HCT116 (cell line): ENCODE measurements at regions not wholly inside any gene's neighbourhood (a gene's known extent, or its start where the extent isn't known, plus 50 kb on each side); places are given as distances from the start of the nearest gene placed in this dataset.

Experiments
- ATAC-seq: fragments of 200-7000 bp; cut with Tn5 transposase; 2 replicates; pipeline ENCODE4 v1.9.1; 2020; ENCODE audit warnings: mild to moderate bottlenecking, moderate library complexity
- BruUV-seq: library from RNA; stranded (reverse); fragments of 400-500 nt; replicated peaks from 2 replicates; lab custom pipeline; 2021; lab: Mats Ljungman, UMichigan
- CTCF ChIA-PET: fragments of 300-600 bp; sonication (Branson Sonifier 250); formaldehyde crosslinking; loops from one replicate; lab custom pipeline; 2021; ENCODE audit warnings: antibody characterized with exemption; lab: Charles Lee
- POLR2A ChIA-PET: fragments of 300-600, 350-600 bp; sonication (Branson Sonifier 250); formaldehyde crosslinking; loops from one replicate; lab custom pipeline; 2021; ENCODE audit warnings: antibody characterized with exemption; lab: Charles Lee
- RAD21 ChIA-PET, 2 experiments: fragments of 300-600 bp; sonication (Branson Sonifier 250); formaldehyde crosslinking; loops; one replicate each; lab custom pipeline; 2023; ENCODE audit warnings: low total read pairs in 2 of 2; ENCODE audit not compliant: uncharacterized antibody in 2 of 2, unreplicated experiment in 2 of 2, low non-redundant PET in 1 of 2; lab: Charles Lee
- DNase-seq: peaks from one replicate; pipeline ENCODE4 v3.0.0-alpha.2; 2010; ENCODE audit warnings: low read depth, low spot score
- H2AFZ ChIP-seq: fragments of 200-600 bp; shearing (Covaris generic), sonication (generic); 2 replicates; pipeline ENCODE4 v1.6.1; 2017; ENCODE audit warnings: low read depth, mixed run types, mixed read lengths, antibody characterized with exemption, low read length; ENCODE audit not compliant: poor library complexity, severe bottlenecking
- H3K27ac ChIP-seq: 2 replicates; pipeline ENCODE4 v1.5.1; 2012; ENCODE audit warnings: low read depth, low read length
- H3K27me3 ChIP-seq: fragments of 200-600 bp; sonication (generic); 2 replicates; pipeline ENCODE4 v1.6.1; 2016; ENCODE audit warnings: mixed run types, low read length, mixed read lengths; ENCODE audit not compliant: insufficient read depth
- H3K36me3 ChIP-seq, 2 experiments: fragments of 200-500 bp in 1 of 2; fragments of 200-600 bp in 1 of 2; sonication (Bioruptor generic) in 1 of 2; sonication (generic) in 1 of 2; 2 replicates each; pipeline versions ENCODE4 v1.5.1 to v1.6.1; 2014 to 2016; ENCODE audit warnings: low read length in 2 of 2, inconsistent platforms in 1 of 2, mixed read lengths in 1 of 2, mixed run types in 1 of 2; ENCODE audit not compliant: insufficient read depth in 2 of 2, control insufficient read depth in 1 of 2
- H3K4me1 ChIP-seq, 2 experiments: fragments of 200-600 bp in 1 of 2; sonication (generic) in 1 of 2; 2 replicates each; pipeline versions ENCODE4 v1.5.1 to v1.6.1; 2012 to 2017; ENCODE audit warnings: low read length in 2 of 2, inconsistent platforms in 1 of 2, mild to moderate bottlenecking in 1 of 2, mixed read lengths in 1 of 2, mixed run types in 1 of 2, moderate library complexity in 1 of 2; ENCODE audit not compliant: insufficient read depth in 2 of 2, control insufficient read depth in 1 of 2
- H3K4me2 ChIP-seq: fragments of 200-600 bp; sonication (generic); 2 replicates; pipeline ENCODE4 v1.6.1; 2017; ENCODE audit warnings: mixed run types, low read length, mixed read lengths
- H3K4me3 ChIP-seq, 2 experiments: fragments of 200-600 bp in 1 of 2; sonication (generic) in 1 of 2; replicated peaks in 1 of 2; 2 replicates each; pipeline ENCODE4 v1.5.1; 2011 to 2016; ENCODE audit warnings: low read length in 2 of 2, control low read depth in 1 of 2, low read depth in 1 of 2, mild to moderate bottlenecking in 1 of 2, mixed read lengths in 1 of 2, mixed run types in 1 of 2
- H3K79me2 ChIP-seq: fragments of 200-600 bp; sonication (generic); 2 replicates; pipeline ENCODE4 v1.6.1; 2017; ENCODE audit warnings: mild to moderate bottlenecking, mixed run types, low read length, moderate library complexity, mixed read lengths; ENCODE audit not compliant: insufficient read depth
- H3K9ac ChIP-seq: fragments of 200-600 bp; sonication (generic); 2 replicates; pipeline ENCODE4 v1.6.1; 2016; ENCODE audit warnings: low read length, mixed read lengths
- H3K9me2 ChIP-seq: fragments of 200-600 bp; sonication (generic), shearing (Covaris generic); 2 replicates; pipeline ENCODE4 v1.6.1; 2017; ENCODE audit warnings: mixed run types, mild to moderate bottlenecking, moderate library complexity; ENCODE audit not compliant: insufficient read depth
- H3K9me3 ChIP-seq, 2 experiments: fragments of 200-500 bp in 1 of 2; fragments of 200-600 bp in 1 of 2; sonication (Bioruptor generic) in 1 of 2; sonication (generic) in 1 of 2; 2 replicates each; pipeline ENCODE4 v1.6.1; 2014 to 2017; ENCODE audit warnings: low read length in 2 of 2, mixed read lengths in 2 of 2, inconsistent platforms in 1 of 2, low read depth in 1 of 2, mild to moderate bottlenecking in 1 of 2, mixed run types in 1 of 2, moderate library complexity in 1 of 2; ENCODE audit not compliant: control insufficient read depth in 1 of 2, insufficient read depth in 1 of 2
- H4K20me1 ChIP-seq: fragments of 200-600 bp; sonication (generic), shearing (Covaris generic); 2 replicates; pipeline ENCODE4 v1.6.1; 2017; ENCODE audit warnings: mixed run types, mild to moderate bottlenecking, moderate library complexity; ENCODE audit not compliant: insufficient read depth
- CEBPB ChIP-seq: IDR thresholded peaks from 2 replicates; pipeline ENCODE4 v1.6.1; 2012; ENCODE audit warnings: low read depth
- EGR1 ChIP-seq: IDR thresholded peaks from 2 replicates; pipeline ENCODE4 v1.6.1; 2012; ENCODE audit warnings: low read depth
- EZH2 ChIP-seq: fragments of 200-600 bp; sonication (generic); IDR thresholded peaks from 2 replicates; pipeline ENCODE4 v1.6.1; 2017; ENCODE audit warnings: antibody characterized with exemption, mixed run types
- EZH2phosphoT487 ChIP-seq: fragments of 200-600 bp; IDR thresholded peaks from 2 replicates; pipeline ENCODE4 v1.6.1; 2018; ENCODE audit warnings: antibody characterized with exemption, borderline replicate concordance
- FOSL1 ChIP-seq: IDR thresholded peaks from 2 replicates; pipeline ENCODE4 v1.6.1; 2012; ENCODE audit warnings: low read depth
- POLR2AphosphoS5 ChIP-seq: IDR thresholded peaks from 2 replicates; pipeline ENCODE4 v1.6.1; 2011; ENCODE audit warnings: mild to moderate bottlenecking, low read depth, low read length, moderate library complexity
- RAD21 ChIP-seq: IDR thresholded peaks from 2 replicates; pipeline ENCODE4 v1.6.1; 2012; ENCODE audit warnings: low read depth, mild to moderate bottlenecking
- SIN3A ChIP-seq: IDR thresholded peaks from 2 replicates; pipeline ENCODE4 v1.6.1; 2012; ENCODE audit warnings: low read depth
- SP1 ChIP-seq: IDR thresholded peaks from 2 replicates; pipeline ENCODE4 v1.6.1; 2012; ENCODE audit warnings: low read depth
- SRF ChIP-seq: IDR thresholded peaks from 2 replicates; pipeline ENCODE4 v1.6.1; 2012; ENCODE audit warnings: low read depth
- TCF7L2 ChIP-seq: IDR thresholded peaks from 2 replicates; pipeline ENCODE4 v1.7.0; 2011; ENCODE audit warnings: borderline replicate concordance, inconsistent platforms; ENCODE audit not compliant: insufficient read depth, insufficient read length; ENCODE audit errors: extremely low read depth
- YY1 ChIP-seq: IDR thresholded peaks from 2 replicates; pipeline ENCODE4 v1.6.1; 2011; ENCODE audit warnings: low read length, low read depth, moderate library complexity, mild to moderate bottlenecking; ENCODE audit not compliant: insufficient replicate concordance; ENCODE audit errors: extremely low read depth
- ZFX ChIP-seq: fragments of 450-650 bp; IDR thresholded peaks from 2 replicates; pipeline ENCODE4 v1.6.1; 2017
- intact Hi-C: fragments of 100-400 bp; cut with micrococcal nuclease; formaldehyde crosslinking; loops from 2 replicates; pipeline ENCODE4 v1.10.0; 2022
- TF ChIP-seq, protein P1 (sequence below), 3 experiments: fragments of 200-600 bp in 1 of 3; sonication (generic) in 1 of 3; IDR thresholded peaks in 2 of 3; conservative IDR thresholded peaks in 1 of 3; 2 replicates each; pipeline ENCODE4 v1.5.1; 2012 to 2017; ENCODE audit warnings: low read depth in 2 of 3, low read length in 2 of 3, antibody characterized with exemption in 1 of 3, borderline replicate concordance in 1 of 3, control low read depth in 1 of 3, mild to moderate bottlenecking in 1 of 3, mixed read lengths in 1 of 3, mixed run types in 1 of 3, moderate library complexity in 1 of 3; ENCODE audit not compliant: insufficient read depth in 1 of 3
- TF ChIP-seq, protein P2 (sequence below): IDR thresholded peaks from 2 replicates; pipeline ENCODE4 v1.6.1; 2012

DNA sequence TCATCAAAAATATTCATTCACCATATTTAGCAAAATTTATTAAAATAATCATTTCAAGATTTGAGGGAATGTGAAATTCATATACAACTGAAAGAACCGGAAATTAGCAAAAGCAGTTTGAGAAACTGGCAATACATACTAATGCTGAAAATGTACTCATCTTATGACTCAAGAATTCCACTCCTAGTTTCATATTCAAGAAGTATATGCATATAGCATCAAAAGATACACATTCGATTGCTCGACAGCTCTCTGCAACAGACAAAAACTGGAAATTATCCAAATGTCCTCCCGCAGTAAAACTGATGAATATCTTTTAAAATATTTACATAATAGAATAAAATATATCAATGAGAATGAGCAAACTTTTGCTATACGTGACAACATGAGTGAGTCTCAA is 189.2 kb upstream of the MGAT4C start:
- TF ChIP-seq POLR2AphosphoS5 (no peak), CEBPB (no peak), SIN3A (no peak), EZH2phosphoT487 (no peak)
- ChIA-PET POLR2A (no interaction called here), CTCF (no interaction called here), RAD21 (no interaction called here)
- no peaks in the 10 kb centered on the region for H3K79me2 ChIP-seq
- no peaks in the 10 kb centered on the region; the same call in 1 of the 2 replicates for H4K20me1 ChIP-seq
- no peaks in the 10 kb centered on the region for H3K36me3 ChIP-seq
- H3K4me2 ChIP-seq: no peak overlapping the region
- H3K4me3 ChIP-seq: no peak overlapping the region
- no peak overlapping the region for H2AFZ ChIP-seq
- no peaks in the 10 kb centered on the region for H3K27me3 ChIP-seq
- no peak overlapping the region for H3K27ac ChIP-seq
- no peak overlapping the region for H3K9ac ChIP-seq
- intact Hi-C loops: no loop called here
- no peaks in the 10 kb centered on the region for H3K9me3 ChIP-seq
- no peak for ATAC-seq
- no peak for DNase-seq
- no peaks in the 10 kb centered on the region for H3K9me2 ChIP-seq
- no TSS peak for BruUV-seq
- H3K4me1 ChIP-seq: no peaks in the 10 kb centered on the region

DNA sequence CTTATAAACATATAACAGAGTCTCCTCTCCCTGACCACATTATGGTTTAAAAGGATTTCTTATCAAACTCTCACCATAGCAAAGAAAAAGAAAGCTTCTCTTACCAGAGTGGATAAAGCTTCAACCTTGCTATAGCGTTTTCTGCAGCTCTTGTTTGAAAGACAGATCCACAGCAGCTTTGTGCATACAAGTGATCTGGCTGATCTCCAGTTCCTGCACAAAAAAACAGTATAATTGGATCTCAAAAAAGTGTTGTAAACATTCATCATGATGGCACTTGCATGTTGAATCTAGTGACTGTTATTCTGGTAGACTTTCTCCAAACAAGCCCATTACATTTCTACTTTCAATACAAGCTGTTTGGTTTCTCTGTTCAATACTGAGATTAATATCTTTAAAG is 178.9 kb upstream of the MGAT4C start:
- no peaks in the 10 kb centered on the region for H3K27me3 ChIP-seq
- no peak for ATAC-seq
- H3K9me3 ChIP-seq: no peaks in the 10 kb centered on the region
- ChIA-PET RAD21 (no interaction called here), CTCF (no interaction called here), POLR2A (no interaction called here)
- no peaks in the 10 kb centered on the region for H3K4me1 ChIP-seq
- no peaks in the 10 kb centered on the region for H4K20me1 ChIP-seq
- no peak overlapping the region for H3K4me2 ChIP-seq
- BruUV-seq: no TSS peak
- intact Hi-C loops: no loop called here
- H3K9ac ChIP-seq: no peak overlapping the region
- H2AFZ ChIP-seq: no peak overlapping the region
- no peak for DNase-seq
- H3K9me2 ChIP-seq: no peaks in the 10 kb centered on the region
- no peak overlapping the region for H3K27ac ChIP-seq
- no peaks in the 10 kb centered on the region for H3K36me3 ChIP-seq
- H3K79me2 ChIP-seq: no peaks in the 10 kb centered on the region
- H3K4me3 ChIP-seq: no peak overlapping the region
- TF ChIP-seq SP1: no peak
- TF ChIP-seq POLR2AphosphoS5: no peak
- no peak for TF ChIP-seq ZFX
- TF ChIP-seq RAD21: no peak
- TF ChIP-seq, protein P1, sequence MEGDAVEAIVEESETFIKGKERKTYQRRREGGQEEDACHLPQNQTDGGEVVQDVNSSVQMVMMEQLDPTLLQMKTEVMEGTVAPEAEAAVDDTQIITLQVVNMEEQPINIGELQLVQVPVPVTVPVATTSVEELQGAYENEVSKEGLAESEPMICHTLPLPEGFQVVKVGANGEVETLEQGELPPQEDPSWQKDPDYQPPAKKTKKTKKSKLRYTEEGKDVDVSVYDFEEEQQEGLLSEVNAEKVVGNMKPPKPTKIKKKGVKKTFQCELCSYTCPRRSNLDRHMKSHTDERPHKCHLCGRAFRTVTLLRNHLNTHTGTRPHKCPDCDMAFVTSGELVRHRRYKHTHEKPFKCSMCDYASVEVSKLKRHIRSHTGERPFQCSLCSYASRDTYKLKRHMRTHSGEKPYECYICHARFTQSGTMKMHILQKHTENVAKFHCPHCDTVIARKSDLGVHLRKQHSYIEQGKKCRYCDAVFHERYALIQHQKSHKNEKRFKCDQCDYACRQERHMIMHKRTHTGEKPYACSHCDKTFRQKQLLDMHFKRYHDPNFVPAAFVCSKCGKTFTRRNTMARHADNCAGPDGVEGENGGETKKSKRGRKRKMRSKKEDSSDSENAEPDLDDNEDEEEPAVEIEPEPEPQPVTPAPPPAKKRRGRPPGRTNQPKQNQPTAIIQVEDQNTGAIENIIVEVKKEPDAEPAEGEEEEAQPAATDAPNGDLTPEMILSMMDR (IDR thresholded peaks at IDR 0.05 in 2 of 3, conservative IDR thresholded peaks at IDR 0.05 in 1 of 3; ENCODE audit: borderline replicate concordance in 1 of 3, insufficient read depth in 1 of 3, low read depth in 2 of 3, low read length in 2 of 3): no peak
- TF ChIP-seq SIN3A: no peak
- no peak for TF ChIP-seq FOSL1
- TF ChIP-seq EZH2: no peak
- no peak for TF ChIP-seq EGR1
- no peak for TF ChIP-seq TCF7L2
- no peak for TF ChIP-seq YY1
- TF ChIP-seq, protein P2, sequence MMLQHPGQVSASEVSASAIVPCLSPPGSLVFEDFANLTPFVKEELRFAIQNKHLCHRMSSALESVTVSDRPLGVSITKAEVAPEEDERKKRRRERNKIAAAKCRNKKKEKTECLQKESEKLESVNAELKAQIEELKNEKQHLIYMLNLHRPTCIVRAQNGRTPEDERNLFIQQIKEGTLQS: no peak
- no peak for TF ChIP-seq SRF
